AG20443 (cell line): ENCODE measurements at regions not wholly inside any gene's neighbourhood (a gene's known extent, or its start where the extent isn't known, plus 50 kb on each side); places are given as distances from the start of the nearest gene placed in this dataset.

Experiments
- DNase-seq: peaks from one replicate; pipeline ENCODE4 v3.0.0; 2012; ENCODE audit warnings: low spot score, mixed read lengths

- no peak for DNase-seq
Observed at GRCh38 chr5:174288439-174288838, 242.9 kb downstream of the NSG2 start.

- no peak for DNase-seq
Observed at GRCh38 chr5:174291162-174291561, 245.7 kb downstream of the NSG2 start.

DNA sequence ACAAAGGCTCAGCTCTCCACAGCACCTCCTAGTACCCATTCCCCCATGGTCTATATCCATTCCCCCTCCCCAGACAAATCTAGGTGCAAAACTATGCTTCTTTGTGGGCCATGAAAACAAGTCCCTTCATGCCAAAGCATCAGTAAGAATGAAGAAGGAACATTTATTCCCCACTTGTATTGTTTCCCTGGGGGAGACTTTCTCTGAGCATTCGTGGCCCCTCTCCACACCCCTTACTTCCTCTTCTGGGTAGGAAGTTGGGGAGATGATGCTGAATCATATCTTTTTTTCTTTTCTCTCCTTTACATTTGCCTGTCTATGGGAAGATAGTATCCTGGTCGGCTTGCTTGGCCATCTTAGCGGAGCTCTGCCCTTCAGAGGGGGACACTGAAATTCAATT lies 246.8 kb downstream of the NSG2 start:
- DNase-seq = no peak

DNA sequence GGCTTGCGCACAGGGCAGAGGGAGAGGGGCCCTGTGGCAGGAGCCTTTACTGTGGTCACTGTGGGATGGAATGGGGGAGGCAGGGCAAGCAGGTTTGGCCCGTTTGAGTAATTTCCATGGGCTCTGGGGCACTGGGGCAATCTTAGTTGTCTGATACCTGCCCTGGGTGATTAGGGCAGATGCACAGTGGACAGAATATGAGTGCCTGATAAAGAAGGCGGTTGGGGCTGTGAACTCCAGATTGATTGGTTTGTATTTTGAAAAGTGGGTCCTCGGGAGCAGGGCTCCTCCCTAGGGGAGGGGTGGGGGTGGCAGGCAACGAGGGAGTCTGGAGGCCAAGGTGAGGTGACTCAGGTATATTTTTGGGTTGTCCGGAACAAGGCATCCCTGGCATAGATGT lies 247.5 kb downstream of the NSG2 start:
- DNase-seq = no peak

- DNase-seq = no peak
Observed at GRCh38 chr5:174293481-174293880, 248.0 kb downstream of the NSG2 start.

DNA sequence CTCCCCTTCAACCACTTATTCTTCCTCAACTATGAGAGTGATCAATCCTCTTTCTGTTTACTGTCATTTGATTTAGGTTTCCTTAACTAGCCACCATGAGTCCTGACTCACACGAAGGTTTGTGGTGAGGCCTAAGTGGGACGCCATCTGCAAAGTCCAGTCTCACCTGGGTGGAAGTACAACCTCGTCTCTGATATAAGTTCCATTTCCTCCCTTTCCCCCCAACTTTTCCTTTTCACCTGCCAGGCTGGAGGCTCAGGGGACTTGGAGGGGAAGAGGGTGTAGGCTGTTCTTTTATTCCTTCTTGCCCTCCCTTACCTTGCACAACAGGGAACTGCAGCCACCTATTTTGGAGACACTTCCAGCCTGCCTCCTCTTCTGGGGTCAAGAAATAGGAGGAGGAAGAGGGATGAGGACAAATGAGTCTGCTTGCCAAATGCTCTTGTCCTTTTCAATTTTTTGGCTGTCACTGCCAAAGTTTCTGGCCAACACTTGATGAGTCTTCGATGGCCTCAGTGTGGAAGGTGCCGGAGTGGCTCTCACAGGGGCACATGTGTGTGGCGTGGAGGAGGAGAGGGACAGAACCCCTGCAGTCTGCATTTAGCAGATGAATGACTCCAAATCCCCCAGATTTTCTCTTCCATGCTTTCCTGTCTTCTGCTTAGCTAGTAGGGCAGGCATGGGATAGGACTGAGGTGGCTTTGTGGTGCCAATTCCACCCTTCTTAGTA lies 249.6 kb downstream of the NSG2 start:
- no peak for DNase-seq

- no peak for DNase-seq
Observed at GRCh38 chr5:174295702-174296436, 250.4 kb downstream of the NSG2 start.

GRCh38 chr5:174300118-174300940 lies 254.8 kb downstream of the NSG2 start:
- no peak for DNase-seq

DNA sequence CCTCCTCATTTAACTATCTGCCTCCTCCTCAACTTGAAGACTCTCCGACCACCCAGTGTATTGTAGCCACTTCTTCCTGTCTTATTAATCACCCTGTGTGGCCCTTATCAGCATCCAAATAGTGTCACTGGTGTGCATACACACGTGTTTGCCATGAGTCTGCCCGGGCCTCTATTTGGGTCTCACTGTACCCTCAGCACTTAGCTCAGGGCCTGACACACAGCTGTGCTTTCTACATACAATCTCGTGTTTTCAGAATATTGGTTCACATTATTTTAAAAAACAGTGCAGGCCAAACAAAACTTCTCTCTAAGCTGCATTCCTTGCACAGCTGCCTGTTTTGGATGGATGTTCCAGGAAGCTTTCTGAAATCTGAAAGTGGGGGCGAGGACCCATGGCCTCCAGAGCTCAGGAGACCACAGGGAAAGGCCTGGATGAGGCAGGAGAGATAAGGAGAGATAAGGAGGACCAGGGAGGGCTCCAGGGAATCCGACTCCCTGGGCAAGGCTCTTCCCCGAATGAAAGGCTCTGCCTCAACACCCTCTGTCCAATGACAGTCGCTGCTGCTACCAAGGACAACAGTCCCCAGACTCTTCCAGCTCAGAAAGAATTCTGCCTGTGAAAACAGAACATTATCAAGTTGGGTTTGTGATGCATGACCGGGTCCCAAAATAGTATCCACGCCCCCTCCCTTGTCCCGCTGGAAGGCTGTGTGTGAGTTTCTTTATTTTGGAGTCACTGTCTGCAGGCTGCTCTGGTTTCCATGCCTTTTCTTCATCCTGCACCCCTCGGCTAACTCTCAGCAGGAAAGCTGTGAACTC lies 255.6 kb downstream of the NSG2 start:
- DNase-seq = no peak

DNA sequence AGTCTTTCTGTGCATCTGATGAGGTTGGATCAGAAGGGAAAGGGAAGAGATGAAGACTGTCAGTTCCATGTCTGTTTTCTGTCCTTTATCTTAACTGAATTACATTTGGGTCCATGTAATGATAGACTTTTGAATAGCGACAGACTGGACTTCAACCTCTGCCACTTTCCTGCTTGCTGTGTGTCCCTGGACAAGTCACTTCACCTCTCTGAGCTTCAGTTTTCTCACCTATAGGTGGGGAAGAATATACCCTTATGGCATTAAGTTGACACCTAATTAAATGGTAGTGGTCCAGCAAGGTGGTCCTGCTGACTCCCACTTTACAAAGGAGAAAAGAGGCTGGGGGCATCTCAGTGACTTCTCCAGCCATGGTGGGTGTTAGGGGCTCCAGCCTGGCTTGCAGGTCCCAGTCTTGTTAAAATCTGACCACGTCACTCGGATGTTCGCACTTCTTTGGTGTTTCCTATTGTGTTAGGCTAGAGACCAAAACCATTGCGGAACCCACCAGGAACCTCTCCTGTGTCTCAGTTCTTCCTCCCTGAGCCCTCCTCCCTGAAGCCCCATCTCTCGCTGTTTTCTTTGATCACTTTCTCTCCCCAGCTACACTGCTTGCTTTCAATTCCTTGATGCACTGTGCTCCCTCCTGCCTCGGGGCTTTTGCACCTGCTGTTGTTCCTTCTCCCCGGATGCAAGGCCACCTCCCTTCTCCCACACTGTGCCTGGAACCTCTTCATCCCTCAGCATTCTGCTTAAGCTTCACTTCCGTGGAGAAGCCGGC lies 256.5 kb downstream of the NSG2 start:
- no peak for DNase-seq

GRCh38 chr5:174303035-174303434 lies 257.5 kb downstream of the NSG2 start:
- DNase-seq = no peak

GRCh38 chr5:174303437-174304045 lies 258.0 kb downstream of the NSG2 start:
- peak; percentile 3 for DNase-seq

DNA sequence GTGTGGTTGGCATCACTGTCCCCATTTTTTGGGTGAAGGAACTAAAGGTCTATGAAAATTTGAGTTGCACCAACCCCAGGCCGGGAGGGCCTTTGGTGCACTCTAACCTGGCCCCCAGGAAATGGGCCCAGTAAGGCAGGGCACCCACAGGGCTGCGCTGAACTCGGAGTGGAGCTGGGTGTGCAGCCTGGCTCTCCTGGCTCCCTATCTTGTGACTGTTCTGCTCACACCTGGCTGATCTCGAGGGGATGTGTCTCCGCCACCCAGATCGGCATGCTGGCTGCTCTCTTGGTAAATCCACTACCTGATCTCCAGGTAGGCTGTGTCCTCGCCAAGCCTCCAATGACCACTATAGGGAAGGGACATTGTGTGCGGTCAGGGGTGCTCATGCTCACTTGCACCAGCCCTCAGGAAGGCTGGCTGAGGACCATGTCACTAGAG lies 259.8 kb downstream of the NSG2 start:
- no peak for DNase-seq

DNA sequence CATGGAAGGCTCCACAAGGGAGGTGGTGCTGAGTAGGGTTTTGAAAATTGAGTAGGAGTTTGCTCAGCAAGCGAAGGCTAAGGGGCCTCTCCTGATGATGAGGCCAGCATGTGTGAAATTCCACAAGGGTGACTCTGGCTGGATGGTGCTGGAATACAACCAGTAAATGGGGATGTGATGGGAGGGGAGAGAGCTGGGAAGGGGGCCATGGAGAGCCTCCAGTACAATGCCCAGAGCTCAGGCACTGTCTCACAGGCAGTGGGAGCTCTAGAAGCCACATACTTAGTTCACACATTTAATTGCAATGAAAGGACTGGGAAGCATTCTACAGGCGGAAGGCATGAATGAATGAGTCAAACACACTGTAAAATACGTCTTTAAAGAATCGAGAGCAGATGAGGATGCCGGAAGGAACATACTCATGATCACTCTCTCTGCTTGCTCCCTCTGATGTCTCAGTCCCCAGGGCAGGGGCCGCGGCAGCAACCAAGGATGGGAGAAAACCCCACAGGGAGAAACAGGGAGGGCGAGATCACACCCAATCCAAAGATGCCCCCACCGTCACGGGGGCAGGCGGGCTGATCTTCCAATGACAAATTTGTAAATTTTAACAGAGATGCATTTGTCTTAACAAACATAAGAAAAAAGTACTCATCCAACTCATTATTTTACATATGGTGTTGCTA lies 261.0 kb downstream of the NSG2 start:
- DNase-seq = no peak

GRCh38 chr5:174307031-174307408 lies 261.5 kb downstream of the NSG2 start:
- no peak for DNase-seq

- no peak for DNase-seq
Observed at GRCh38 chr5:174307656-174308271, 262.3 kb downstream of the NSG2 start.

- DNase-seq = no peak
Observed at GRCh38 chr5:174309131-174309795, 263.8 kb downstream of the NSG2 start.

DNA sequence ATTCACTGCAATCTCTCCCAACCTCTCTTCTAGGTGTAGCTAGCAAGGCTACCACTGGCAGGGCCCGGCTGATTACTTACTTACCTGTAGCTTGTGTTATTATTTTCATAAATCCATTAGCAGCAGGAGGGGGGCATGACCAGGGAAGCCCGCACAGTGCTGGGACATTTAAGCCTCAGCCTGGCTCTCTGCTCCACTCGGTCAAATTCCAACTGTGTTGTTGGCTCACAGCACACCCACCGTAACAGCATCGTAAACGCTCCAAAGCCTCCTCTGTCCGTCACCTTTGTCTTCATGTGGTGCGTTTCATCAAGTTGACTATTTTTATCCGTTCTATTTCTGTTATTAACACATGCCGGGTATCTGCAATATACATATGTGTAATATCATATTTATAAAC lies 264.7 kb downstream of the NSG2 start:
- no peak for DNase-seq

- no peak for DNase-seq
Observed at GRCh38 chr5:174310706-174311105, 265.2 kb downstream of the NSG2 start.
